ENCODE measurements at regions not wholly inside any gene's neighbourhood (a gene's known extent, or its start where the extent isn't known, plus 50 kb on each side); places are given as distances from the start of the nearest gene placed in this dataset.

GRCh38 chr4:13261486-13262257, 222.5 kb downstream of the RAB28 start:
- no peaks in the 10 kb centered on the region for H3K27me3 ChIP-seq
- no peaks in the 10 kb centered on the region for H3K36me3 ChIP-seq
- H3K27ac ChIP-seq: no peak overlapping the region
- no peak for DNase-seq
- H3K4me1 ChIP-seq: no peaks in the 10 kb centered on the region
- TF ChIP-seq POLR2A (IDR thresholded peaks at IDR 0.05) (no peak), CTCF (IDR thresholded peaks at IDR 0.05) (no peak)
- intact Hi-C loops (cut with DNase I; ENCODE audit: low total_unique reads): no loop called here
- H3K4me3 ChIP-seq: no peak overlapping the region
- no peaks in the 10 kb centered on the region for H3K9me3 ChIP-seq

- no peaks in the 10 kb centered on the region for H3K27me3 ChIP-seq
- H3K36me3 ChIP-seq: no peaks in the 10 kb centered on the region
- H3K4me3 ChIP-seq: no peak overlapping the region
- no peaks in the 10 kb centered on the region for H3K9me3 ChIP-seq
- DNase-seq: no peak
- H3K27ac ChIP-seq: no peak overlapping the region
- TF ChIP-seq POLR2A (IDR thresholded peaks at IDR 0.05) (no peak), CTCF (IDR thresholded peaks at IDR 0.05) (no peak)
- intact Hi-C loops (cut with DNase I; ENCODE audit: low total_unique reads): no loop called here
- H3K4me1 ChIP-seq: no peaks in the 10 kb centered on the region
Observed at GRCh38 chr4:13260513-13260912, 223.6 kb downstream of the RAB28 start.

- peaks cover 0 to 19% of the 10 kb centered on the region in 2 donors for H3K9me3 ChIP-seq
- intact Hi-C loops (cut with DNase I; ENCODE audit: low total_unique reads): no loop called here
Observed at GRCh38 chr4:13250263-13250662, 233.9 kb downstream of the RAB28 start.

GRCh38 chr4:13248621-13249298, 235.4 kb downstream of the RAB28 start:
- no peak overlapping the region for H3K4me3 ChIP-seq
- H3K9me3 ChIP-seq: peaks cover 0 to 19% of the 10 kb centered on the region in 2 donors
- DNase-seq: no peak
- H3K4me1 ChIP-seq: no peaks in the 10 kb centered on the region
- no peaks in the 10 kb centered on the region for H3K36me3 ChIP-seq
- TF ChIP-seq POLR2A (IDR thresholded peaks at IDR 0.05): no peak
- no peak for TF ChIP-seq CTCF (IDR thresholded peaks at IDR 0.05)
- intact Hi-C loops (cut with DNase I; ENCODE audit: low total_unique reads): no loop called here
- H3K27me3 ChIP-seq: no peaks in the 10 kb centered on the region
- no peak overlapping the region for H3K27ac ChIP-seq

More at GRCh38 chr4:13250263-13250662, 233.9 kb downstream of the RAB28 start:
- no peak for TF ChIP-seq POLR2A (IDR thresholded peaks at IDR 0.05)
- TF ChIP-seq CTCF (IDR thresholded peaks at IDR 0.05): no peak
- Histone ChIP-seq H3K27ac (no peak overlapping the region), H3K27me3 (no peaks in the 10 kb centered on the region), H3K4me1 (no peaks in the 10 kb centered on the region), H3K36me3 (no peaks in the 10 kb centered on the region), H3K4me3 (no peak overlapping the region)
- DNase-seq: no peak

GRCh38 chr4:13246107-13246506, 238.0 kb downstream of the RAB28 start:
- DNase-seq: no peak
- Histone ChIP-seq H3K9me3 (peaks cover 0 to 19% of the 10 kb centered on the region in 2 donors), H3K4me3 (no peak overlapping the region), H3K27me3 (no peaks in the 10 kb centered on the region), H3K4me1 (no peaks in the 10 kb centered on the region), H3K27ac (no peak overlapping the region), H3K36me3 (no peaks in the 10 kb centered on the region)
- no peak for TF ChIP-seq POLR2A (IDR thresholded peaks at IDR 0.05)
- TF ChIP-seq CTCF (IDR thresholded peaks at IDR 0.05): no peak
- intact Hi-C loops (cut with DNase I; ENCODE audit: low total_unique reads): no loop called here
